ENCODE measurements at regions not wholly inside any gene's neighbourhood (a gene's known extent, or its start where the extent isn't known, plus 50 kb on each side); places are given as distances from the start of the nearest gene placed in this dataset.

DNA sequence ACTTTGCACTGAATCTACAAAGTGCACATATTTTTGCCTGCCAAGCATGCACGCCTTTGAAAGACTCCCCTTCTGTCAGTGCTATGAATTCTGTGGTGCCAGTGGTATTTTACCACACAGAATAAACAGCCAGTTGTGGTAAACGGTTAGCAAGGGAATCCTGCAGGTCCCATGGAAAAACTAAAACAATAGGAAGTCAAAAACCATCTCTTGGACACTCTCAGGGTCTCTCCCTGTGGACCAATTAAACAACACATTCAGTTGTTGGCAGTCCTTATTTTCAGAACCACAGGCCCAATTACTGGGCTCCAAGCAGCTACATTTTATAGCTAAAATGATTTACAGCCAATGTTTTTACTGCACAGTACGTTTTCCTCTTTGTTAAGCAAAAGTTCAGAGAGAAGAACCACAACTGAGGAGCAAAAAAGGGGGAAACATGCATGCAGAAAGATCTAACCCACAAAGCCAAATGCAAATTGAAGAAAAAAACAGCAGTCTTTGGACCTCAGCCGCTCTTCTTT is 116.9 kb downstream of the KCTD12 start:
- H3K4me1 ChIP-seq, result peaks cover 0 to 5% (median 5%) of the 10 kb centered on the region in 4 donors
- H3K9me3 ChIP-seq, result no peaks in the 10 kb centered on the region
- TF ChIP-seq, protein P1, sequence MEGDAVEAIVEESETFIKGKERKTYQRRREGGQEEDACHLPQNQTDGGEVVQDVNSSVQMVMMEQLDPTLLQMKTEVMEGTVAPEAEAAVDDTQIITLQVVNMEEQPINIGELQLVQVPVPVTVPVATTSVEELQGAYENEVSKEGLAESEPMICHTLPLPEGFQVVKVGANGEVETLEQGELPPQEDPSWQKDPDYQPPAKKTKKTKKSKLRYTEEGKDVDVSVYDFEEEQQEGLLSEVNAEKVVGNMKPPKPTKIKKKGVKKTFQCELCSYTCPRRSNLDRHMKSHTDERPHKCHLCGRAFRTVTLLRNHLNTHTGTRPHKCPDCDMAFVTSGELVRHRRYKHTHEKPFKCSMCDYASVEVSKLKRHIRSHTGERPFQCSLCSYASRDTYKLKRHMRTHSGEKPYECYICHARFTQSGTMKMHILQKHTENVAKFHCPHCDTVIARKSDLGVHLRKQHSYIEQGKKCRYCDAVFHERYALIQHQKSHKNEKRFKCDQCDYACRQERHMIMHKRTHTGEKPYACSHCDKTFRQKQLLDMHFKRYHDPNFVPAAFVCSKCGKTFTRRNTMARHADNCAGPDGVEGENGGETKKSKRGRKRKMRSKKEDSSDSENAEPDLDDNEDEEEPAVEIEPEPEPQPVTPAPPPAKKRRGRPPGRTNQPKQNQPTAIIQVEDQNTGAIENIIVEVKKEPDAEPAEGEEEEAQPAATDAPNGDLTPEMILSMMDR (IDR thresholded peaks at IDR 0.05), result no peak
- TF ChIP-seq POLR2A (IDR thresholded peaks at IDR 0.05), result no peak
- TF ChIP-seq POLR2AphosphoS5 (IDR thresholded peaks at IDR 0.05), result no peak
- no peak for TF ChIP-seq EP300 (IDR thresholded peaks at IDR 0.05)
- ATAC-seq (ENCODE audit: low FRiP score in 2 of 2) (no peak), DNase-seq (no peak)
- WGBS, 2 donors, result 51 to 68% methylated on average over 4 of the region's 4 CpGs
- no peak overlapping the region for H3K27ac ChIP-seq
- no peaks in the 10 kb centered on the region for H3K27me3 ChIP-seq
- H3K36me3 ChIP-seq, result no peaks in the 10 kb centered on the region
- H3K4me3 ChIP-seq, result no peak overlapping the region

DNA sequence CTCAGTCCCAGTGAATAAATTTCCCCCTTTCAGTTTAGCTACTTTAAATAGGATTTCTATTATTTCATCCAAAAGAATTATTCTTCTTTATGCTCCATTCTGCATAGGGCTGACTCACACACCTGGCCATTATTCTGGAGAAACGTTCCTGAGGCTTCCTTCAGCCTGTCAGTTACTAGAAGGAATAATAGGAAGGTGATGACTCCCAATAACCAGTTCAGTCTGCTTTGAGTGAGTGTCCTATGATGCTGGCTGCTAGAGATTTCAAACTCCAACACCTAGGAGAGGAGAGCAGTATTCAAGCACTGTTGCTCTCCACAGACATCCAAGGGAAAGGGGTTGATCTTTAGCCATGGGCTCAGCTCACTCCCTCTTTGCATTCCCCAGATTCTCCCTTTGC is 117.8 kb downstream of the KCTD12 start:
- Histone ChIP-seq H3K27ac (no peak overlapping the region), H3K4me1 (peaks cover 0 to 7% (median 6%) of the 10 kb centered on the region in 4 donors), H3K4me3 (no peak overlapping the region), H3K9me3 (no peaks in the 10 kb centered on the region), H3K27me3 (no peaks in the 10 kb centered on the region), H3K36me3 (no peaks in the 10 kb centered on the region)
- WGBS, 2 donors, result 72 to 76% methylated on average over 1 of the region's 1 CpG
- DNase-seq (no peak), ATAC-seq (ENCODE audit: low FRiP score in 2 of 2) (no peak)
- no peak for TF ChIP-seq POLR2A (IDR thresholded peaks at IDR 0.05)
- TF ChIP-seq, protein P1 (IDR thresholded peaks at IDR 0.05), result no peak
- TF ChIP-seq EP300 (IDR thresholded peaks at IDR 0.05), result no peak
- TF ChIP-seq POLR2AphosphoS5 (IDR thresholded peaks at IDR 0.05), result no peak

DNA sequence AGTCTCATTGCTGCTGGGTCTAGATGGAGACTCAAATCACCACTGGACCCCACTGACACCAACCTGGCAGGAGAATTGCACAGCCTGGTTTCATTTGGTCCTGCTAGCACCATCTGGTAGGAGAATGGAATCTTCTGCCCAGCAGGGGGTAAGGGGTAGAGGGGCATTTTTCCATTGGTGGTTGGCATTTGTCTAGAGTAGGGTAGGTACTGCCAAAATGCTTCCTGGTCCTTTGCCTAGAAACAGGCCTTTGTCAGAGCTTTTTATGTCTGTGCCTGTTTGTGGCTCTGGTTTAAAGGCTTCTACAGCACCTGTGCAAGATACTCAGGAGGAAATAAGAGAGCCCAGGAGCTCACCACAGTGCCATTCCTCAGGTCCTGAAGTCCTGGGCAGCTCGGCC is 121.3 kb downstream of the KCTD12 start:
- ATAC-seq (ENCODE audit: low FRiP score in 2 of 2) (no peak), DNase-seq (no peak)
- Histone ChIP-seq H3K27me3 (no peaks in the 10 kb centered on the region), H3K27ac (peak overlapping the region in 3 of 4 donors; percentile 37 to 70 (median 55)), H3K4me1 (peaks cover 0 to 7% (median 6%) of the 10 kb centered on the region in 4 donors), H3K4me3 (no peak overlapping the region), H3K36me3 (no peaks in the 10 kb centered on the region), H3K9me3 (no peaks in the 10 kb centered on the region)
- TF ChIP-seq, protein P1 (IDR thresholded peaks at IDR 0.05), result no peak
- TF ChIP-seq POLR2A (IDR thresholded peaks at IDR 0.05), result no peak
- no peak for TF ChIP-seq EP300 (IDR thresholded peaks at IDR 0.05)
- TF ChIP-seq POLR2AphosphoS5 (IDR thresholded peaks at IDR 0.05), result no peak
- 82 to 91% methylated on average over 1 of the region's 1 CpG for WGBS, 2 donors

DNA sequence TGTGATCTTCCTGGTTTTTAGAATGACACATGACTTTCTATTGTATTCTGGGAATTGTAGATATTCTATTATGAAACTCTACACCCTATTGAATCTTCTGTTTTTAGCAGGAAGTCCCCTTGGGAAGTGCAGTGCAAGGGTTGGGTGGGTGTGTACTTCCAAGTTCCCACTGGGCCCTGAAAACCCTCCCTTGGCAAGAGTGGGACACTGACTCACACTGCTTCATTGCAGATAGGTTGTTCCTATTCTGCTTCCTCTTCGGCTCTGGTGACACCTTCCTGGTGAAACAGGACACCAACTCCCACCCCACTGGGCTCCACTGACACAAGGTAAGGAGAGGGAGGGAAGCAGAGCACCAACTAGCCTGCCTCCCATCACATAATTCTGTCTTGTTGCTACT is 121.8 kb downstream of the KCTD12 start:
- H3K4me3 ChIP-seq, result no peak overlapping the region
- WGBS, 2 donors, result 38% methylated on average over 1 of the region's 1 CpG; no CpG with 5 or more reads in 1 of the 2 donors
- H3K4me1 ChIP-seq, result peaks cover 0 to 7% (median 6%) of the 10 kb centered on the region in 4 donors
- TF ChIP-seq POLR2A (IDR thresholded peaks at IDR 0.05) (no peak), EP300 (IDR thresholded peaks at IDR 0.05) (no peak), POLR2AphosphoS5 (IDR thresholded peaks at IDR 0.05) (peak in 1 of 2 donors; percentile 58)
- TF ChIP-seq, protein P1 (IDR thresholded peaks at IDR 0.05), result no peak
- H3K27me3 ChIP-seq, result no peaks in the 10 kb centered on the region
- no peaks in the 10 kb centered on the region for H3K36me3 ChIP-seq
- DNase-seq, result peak in 1 of 2 donors; percentile 75
- H3K27ac ChIP-seq, result peak overlapping the region in 3 of 4 donors; percentile 37 to 70 (median 55)
- H3K9me3 ChIP-seq, result no peaks in the 10 kb centered on the region
- peak; percentile 75 to 93 for ATAC-seq (ENCODE audit: low FRiP score in 2 of 2)

DNA sequence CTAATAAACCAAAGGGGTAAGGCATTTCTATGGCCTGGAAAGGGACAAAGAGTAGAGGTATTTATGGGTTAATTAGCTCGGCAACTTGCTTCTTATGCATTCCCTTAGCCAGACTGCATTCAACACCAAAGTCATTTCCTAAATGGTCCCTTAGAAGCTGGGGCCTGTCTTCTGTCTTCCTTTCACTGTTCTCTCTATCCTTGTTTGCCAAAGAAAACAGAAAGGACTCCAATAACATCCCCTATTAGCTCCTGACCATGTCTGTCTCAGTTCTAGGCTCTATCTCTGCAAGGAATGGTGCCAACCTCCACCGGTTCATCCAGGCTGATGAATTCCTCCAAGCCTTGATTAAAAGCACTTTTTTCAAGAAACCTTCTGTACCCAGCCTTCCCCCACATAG is 123.5 kb downstream of the KCTD12 start:
- H3K4me3 ChIP-seq, result no peak overlapping the region
- no peaks in the 10 kb centered on the region for H3K36me3 ChIP-seq
- H3K27me3 ChIP-seq, result no peaks in the 10 kb centered on the region
- TF ChIP-seq POLR2AphosphoS5 (IDR thresholded peaks at IDR 0.05), result no peak
- TF ChIP-seq, protein P1 (IDR thresholded peaks at IDR 0.05), result no peak
- no peak for TF ChIP-seq POLR2A (IDR thresholded peaks at IDR 0.05)
- DNase-seq, result no peak
- no peak overlapping the region for H3K27ac ChIP-seq
- WGBS, 2 donors, result 73 to 91% methylated on average over 2 of the region's 2 CpGs
- no peaks in the 10 kb centered on the region for H3K9me3 ChIP-seq
- H3K4me1 ChIP-seq, result peaks cover 0 to 17% (median 11%) of the 10 kb centered on the region in 4 donors
- no peak for ATAC-seq (ENCODE audit: low FRiP score in 2 of 2)

Data from upper lobe of left lung (tissue), 6 donors.